ENCODE measurements at regions not wholly inside any gene's neighbourhood (a gene's known extent, or its start where the extent isn't known, plus 50 kb on each side); places are given as distances from the start of the nearest gene placed in this dataset.

GRCh38 chr10:30793093-30793492 lies 163.5 kb upstream of the LYZL2 start:
- no peaks in the 10 kb centered on the region for H3K9me3 ChIP-seq
- 94 to 97% methylated on average over 3 of the region's 3 CpGs for WGBS, 2 donors
- no peak for DNase-seq
- H3K4me3 ChIP-seq, result no peak overlapping the region
- H3K36me3 ChIP-seq (ENCODE audit: low read depth, missing control alignments), result no peaks in the 10 kb centered on the region
- TF ChIP-seq POLR2A (IDR thresholded peaks at IDR 0.05) (no peak), CTCF (IDR thresholded peaks at IDR 0.05) (no peak)
- H3K4me1 ChIP-seq, result no peaks in the 10 kb centered on the region
- H3K27ac ChIP-seq, result no peak overlapping the region
- intact Hi-C loops (cut with DNase I; ENCODE audit: low total_unique reads), result no loop called here
- H3K27me3 ChIP-seq, result no peaks in the 10 kb centered on the region

- Histone ChIP-seq H3K27me3 (no peaks in the 10 kb centered on the region), H3K27ac (no peak overlapping the region), H3K36me3 (ENCODE audit: low read depth, missing control alignments) (no peaks in the 10 kb centered on the region), H3K4me3 (no peak overlapping the region), H3K9me3 (no peaks in the 10 kb centered on the region), H3K4me1 (no peaks in the 10 kb centered on the region)
- no peak for DNase-seq
- WGBS, 2 donors, result 86 to 89% methylated on average over 2 of the region's 2 CpGs
- intact Hi-C loops (cut with DNase I; ENCODE audit: low total_unique reads), result no loop called here
- TF ChIP-seq CTCF (IDR thresholded peaks at IDR 0.05) (no peak), POLR2A (IDR thresholded peaks at IDR 0.05) (no peak)
Measured at GRCh38 chr10:30792025-30792424, 162.5 kb upstream of the LYZL2 start.

GRCh38 chr10:30791197-30791611 lies 161.7 kb upstream of the LYZL2 start:
- WGBS, 2 donors, result 43 to 49% methylated on average over 5 of the region's 5 CpGs
- Histone ChIP-seq H3K27ac (no peak overlapping the region), H3K9me3 (no peaks in the 10 kb centered on the region), H3K4me1 (peaks cover under 1% of the 10 kb centered on the region), H3K4me3 (no peak overlapping the region), H3K27me3 (no peaks in the 10 kb centered on the region), H3K36me3 (ENCODE audit: low read depth, missing control alignments) (no peaks in the 10 kb centered on the region)
- no peak for DNase-seq
- intact Hi-C loops (cut with DNase I; ENCODE audit: low total_unique reads), result no loop called here
- no peak for TF ChIP-seq POLR2A (IDR thresholded peaks at IDR 0.05)

- WGBS, 2 donors, result 88 to 96% methylated on average over 10 of the region's 10 CpGs
- TF ChIP-seq CTCF (IDR thresholded peaks at IDR 0.05) (no peak), POLR2A (IDR thresholded peaks at IDR 0.05) (no peak)
- H3K27me3 ChIP-seq, result no peaks in the 10 kb centered on the region
- intact Hi-C loops (cut with DNase I; ENCODE audit: low total_unique reads), result loop anchor here (10.0 kb wide), 1 partner anchor 245 kb away; the partner anchor contains the start of gene ZNF438
- H3K36me3 ChIP-seq (ENCODE audit: low read depth, missing control alignments), result no peaks in the 10 kb centered on the region
- H3K4me3 ChIP-seq, result no peak overlapping the region
- H3K4me1 ChIP-seq, result peaks cover 12% of the 10 kb centered on the region
- DNase-seq, result no peak
- no peaks in the 10 kb centered on the region for H3K9me3 ChIP-seq
- H3K27ac ChIP-seq, result no peak overlapping the region
Measured at GRCh38 chr10:30789806-30790205, 160.3 kb upstream of the LYZL2 start.

GRCh38 chr10:30788307-30788706 lies 158.8 kb upstream of the LYZL2 start:
- intact Hi-C loops (cut with DNase I; ENCODE audit: low total_unique reads), result loop anchor here (10.0 kb wide), 1 partner anchor 246 kb away; the partner anchor contains the start of gene ZNF438
- Histone ChIP-seq H3K36me3 (ENCODE audit: low read depth, missing control alignments) (no peaks in the 10 kb centered on the region), H3K4me3 (no peak overlapping the region), H3K9me3 (no peaks in the 10 kb centered on the region), H3K27ac (no peak overlapping the region), H3K4me1 (peaks cover 15% of the 10 kb centered on the region), H3K27me3 (no peaks in the 10 kb centered on the region)
- DNase-seq, result no peak
- TF ChIP-seq POLR2A (IDR thresholded peaks at IDR 0.05) (no peak), CTCF (IDR thresholded peaks at IDR 0.05) (no peak)
- WGBS, 2 donors, result 69 to 77% methylated on average over 3 of the region's 3 CpGs
